ENCODE measurements at regions not wholly inside any gene's neighbourhood (a gene's known extent, or its start where the extent isn't known, plus 50 kb on each side); places are given as distances from the start of the nearest gene placed in this dataset.

GRCh38 chr5:116686438-116686837, 111.8 kb upstream of the SEMA6A start:
- no peak for DNase-seq (ENCODE audit: low read depth)

DNA sequence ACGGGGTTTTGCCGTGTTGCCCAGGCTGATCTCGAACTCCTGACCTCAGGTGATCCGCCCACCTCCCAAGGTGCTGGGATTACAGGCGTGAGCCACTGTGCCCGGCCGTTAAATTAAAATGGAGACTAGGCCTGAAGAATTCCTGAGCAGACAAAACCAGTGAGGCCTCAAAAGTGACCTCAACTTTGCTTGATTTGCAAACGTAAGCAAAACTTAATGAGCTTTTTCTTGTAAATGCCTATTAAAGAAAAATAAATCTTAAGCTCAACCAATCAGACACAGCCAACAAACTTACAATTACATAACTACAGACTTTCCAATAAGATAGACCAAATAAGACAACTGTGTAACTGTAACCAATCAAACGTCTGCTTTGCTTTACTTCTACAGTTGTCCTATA, 111.3 kb upstream of the SEMA6A start:
- DNase-seq (ENCODE audit: low read depth), result no peak
- TF ChIP-seq, protein P1, sequence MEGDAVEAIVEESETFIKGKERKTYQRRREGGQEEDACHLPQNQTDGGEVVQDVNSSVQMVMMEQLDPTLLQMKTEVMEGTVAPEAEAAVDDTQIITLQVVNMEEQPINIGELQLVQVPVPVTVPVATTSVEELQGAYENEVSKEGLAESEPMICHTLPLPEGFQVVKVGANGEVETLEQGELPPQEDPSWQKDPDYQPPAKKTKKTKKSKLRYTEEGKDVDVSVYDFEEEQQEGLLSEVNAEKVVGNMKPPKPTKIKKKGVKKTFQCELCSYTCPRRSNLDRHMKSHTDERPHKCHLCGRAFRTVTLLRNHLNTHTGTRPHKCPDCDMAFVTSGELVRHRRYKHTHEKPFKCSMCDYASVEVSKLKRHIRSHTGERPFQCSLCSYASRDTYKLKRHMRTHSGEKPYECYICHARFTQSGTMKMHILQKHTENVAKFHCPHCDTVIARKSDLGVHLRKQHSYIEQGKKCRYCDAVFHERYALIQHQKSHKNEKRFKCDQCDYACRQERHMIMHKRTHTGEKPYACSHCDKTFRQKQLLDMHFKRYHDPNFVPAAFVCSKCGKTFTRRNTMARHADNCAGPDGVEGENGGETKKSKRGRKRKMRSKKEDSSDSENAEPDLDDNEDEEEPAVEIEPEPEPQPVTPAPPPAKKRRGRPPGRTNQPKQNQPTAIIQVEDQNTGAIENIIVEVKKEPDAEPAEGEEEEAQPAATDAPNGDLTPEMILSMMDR (IDR thresholded peaks at IDR 0.05; ENCODE audit: low read length, missing control alignments), result no peak
- no peak overlapping the region for H3K4me3 ChIP-seq (replicated peaks; ENCODE audit: low read depth, low read length)

More at GRCh38 chr5:116686438-116686837, 111.8 kb upstream of the SEMA6A start:
- TF ChIP-seq, protein P1 (IDR thresholded peaks at IDR 0.05; ENCODE audit: low read length, missing control alignments), result no peak
- no peak overlapping the region for H3K4me3 ChIP-seq (replicated peaks; ENCODE audit: low read depth, low read length)

DNA sequence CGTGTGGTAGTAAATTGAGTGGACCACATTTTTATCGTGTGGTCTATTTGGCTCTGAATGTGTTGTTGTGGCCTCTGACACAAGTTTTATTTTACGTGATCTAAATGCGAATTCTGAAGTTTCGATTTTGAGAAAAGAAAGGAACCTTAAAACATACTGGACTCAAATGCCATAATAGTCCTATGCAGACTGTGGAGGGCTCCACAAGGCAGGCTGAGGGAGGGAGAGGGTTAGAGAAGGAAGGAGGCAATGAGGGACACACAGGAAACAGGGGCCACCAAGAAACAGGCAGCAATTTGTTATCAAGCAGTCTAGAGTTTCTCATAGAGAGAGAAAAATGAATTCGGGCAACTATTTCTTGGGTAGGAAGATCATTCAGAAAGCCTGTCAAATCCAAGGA, 110.4 kb upstream of the SEMA6A start:
- no peak overlapping the region for H3K4me3 ChIP-seq (replicated peaks; ENCODE audit: low read depth, low read length)
- DNase-seq (ENCODE audit: low read depth), result no peak
- TF ChIP-seq, protein P1 (IDR thresholded peaks at IDR 0.05; ENCODE audit: low read length, missing control alignments), result no peak

DNA sequence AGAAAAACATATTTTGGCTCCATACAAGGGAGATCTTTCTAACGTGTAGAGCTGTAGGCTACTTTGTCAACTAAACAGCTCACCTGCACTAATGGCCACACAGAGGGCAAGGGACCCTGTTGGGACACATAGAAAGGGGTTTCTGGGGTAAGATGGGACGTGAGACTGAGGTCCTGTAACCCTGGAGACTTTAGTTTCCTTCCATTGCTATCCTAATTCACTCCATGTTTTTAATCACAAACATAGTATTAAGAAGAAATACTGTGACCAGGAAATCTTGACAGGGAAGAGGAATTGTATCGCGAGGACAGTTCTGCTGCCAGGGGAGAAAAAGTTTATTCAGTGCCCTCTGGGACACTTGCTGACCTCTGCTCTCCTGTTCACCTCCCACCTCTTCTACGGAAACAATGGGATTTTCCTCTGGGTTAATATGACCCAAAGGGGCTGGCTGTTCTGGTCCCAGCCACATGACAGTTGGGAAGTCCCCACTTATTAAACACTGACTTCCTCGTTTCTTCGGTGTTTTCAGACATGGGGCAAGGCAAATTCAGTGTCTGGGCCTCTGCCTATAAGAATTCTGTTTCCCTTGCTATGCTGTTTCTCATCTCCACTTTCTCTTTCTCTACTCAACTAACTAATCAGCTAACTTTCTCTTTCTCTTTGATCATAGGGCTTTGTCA, 106.9 kb upstream of the SEMA6A start:
- TF ChIP-seq, protein P1 (IDR thresholded peaks at IDR 0.05; ENCODE audit: low read length, missing control alignments), result no peak

GRCh38 chr5:116675626-116675910, 100.9 kb upstream of the SEMA6A start:
- H3K4me3 ChIP-seq (replicated peaks; ENCODE audit: low read depth, low read length), result no peak overlapping the region
- TF ChIP-seq, protein P1 (IDR thresholded peaks at IDR 0.05; ENCODE audit: low read length, missing control alignments), result no peak
- DNase-seq (ENCODE audit: low read depth), result no peak

More for the DNA sequence above, 106.9 kb upstream of the SEMA6A start:
- DNase-seq (ENCODE audit: low read depth), result no peak
- no peak overlapping the region for H3K4me3 ChIP-seq (replicated peaks; ENCODE audit: low read depth, low read length)

DNA sequence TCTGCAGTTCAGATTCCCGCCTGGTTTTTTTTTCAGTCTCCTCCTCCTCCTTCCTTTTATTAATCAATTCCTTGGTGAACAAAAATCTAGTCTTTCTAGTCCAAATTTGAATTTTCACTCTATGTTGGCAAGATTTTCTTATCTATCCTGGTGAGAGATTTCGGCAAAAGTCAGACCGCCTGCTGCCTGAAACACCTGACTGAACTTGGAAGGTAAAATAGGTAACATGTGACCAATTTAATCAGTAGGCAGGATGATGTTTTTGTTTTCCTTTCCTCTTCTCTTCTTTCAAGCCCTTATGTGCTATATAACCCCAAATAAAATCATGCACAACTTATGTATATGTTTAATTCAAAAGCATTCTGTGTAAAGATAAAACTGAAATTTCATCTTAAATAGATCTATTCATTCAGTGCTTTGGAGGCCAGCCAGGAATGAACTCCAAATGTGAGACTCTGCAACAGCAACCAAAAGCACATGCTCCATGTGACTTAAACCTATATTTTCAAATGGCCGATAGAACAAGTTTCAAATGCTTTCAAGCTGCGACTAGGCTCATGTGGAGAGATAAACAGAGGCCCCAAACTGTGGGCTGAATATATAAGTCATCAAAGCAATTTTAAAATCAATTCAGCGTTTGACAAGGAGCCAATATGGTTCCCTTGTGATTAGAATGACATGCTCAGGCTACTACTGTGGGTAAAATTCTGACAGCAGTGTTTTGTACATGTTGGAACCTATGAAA, 100.4 kb upstream of the SEMA6A start:
- H3K4me3 ChIP-seq (replicated peaks; ENCODE audit: low read depth, low read length), result no peak overlapping the region
- no peak for DNase-seq (ENCODE audit: low read depth)
- TF ChIP-seq, protein P1 (IDR thresholded peaks at IDR 0.05; ENCODE audit: low read length, missing control alignments), result no peak
